Liver (tissue), 8 donors: ENCODE measurements at regions not wholly inside any gene's neighbourhood (a gene's known extent, or its start where the extent isn't known, plus 50 kb on each side); places are given as distances from the start of the nearest gene placed in this dataset.

Experiments
- DNase-seq: peaks from one replicate; pipeline ENCODE4 v3.0.0-alpha.2; 2017; ENCODE audit warnings: low spot score
- H3K27ac ChIP-seq, 2 donors: one replicate each; pipeline ENCODE4 v1.7.0; 2013; ENCODE audit warnings: inconsistent platforms in 2 of 2, low read length in 2 of 2, control low read depth in 1 of 2, low read depth in 1 of 2, mild to moderate bottlenecking in 1 of 2
- H3K27me3 ChIP-seq, 4 donors: one replicate each; pipeline versions ENCODE4 v1.6.1 to v1.7.0; 2013; ENCODE audit warnings: low read length in 3 of 4, inconsistent platforms in 1 of 4, mild to moderate bottlenecking in 1 of 4, moderate library complexity in 1 of 4; ENCODE audit not compliant: control insufficient read depth in 4 of 4, insufficient read depth in 4 of 4
- H3K36me3 ChIP-seq, 4 donors: one replicate each; pipeline versions ENCODE4 v1.6.1 to v1.7.0; 2013; ENCODE audit warnings: low read length in 3 of 4, mild to moderate bottlenecking in 3 of 4, low read depth in 1 of 4, moderate library complexity in 1 of 4; ENCODE audit not compliant: control insufficient read depth in 4 of 4, insufficient read depth in 3 of 4
- H3K4me1 ChIP-seq, 4 donors: one replicate each; pipeline versions ENCODE4 v1.6.1 to v1.7.0; 2013; ENCODE audit warnings: low read length in 3 of 4, mild to moderate bottlenecking in 3 of 4, moderate library complexity in 1 of 4; ENCODE audit not compliant: control insufficient read depth in 4 of 4, insufficient read depth in 4 of 4
- H3K4me3 ChIP-seq, 3 donors: one replicate each; pipeline versions ENCODE4 v1.6.1 to v1.7.0; 2013; ENCODE audit warnings: low read length in 3 of 3, control low read depth in 1 of 3, low read depth in 1 of 3, mild to moderate bottlenecking in 1 of 3
- H3K9ac ChIP-seq, 2 donors: one replicate each; pipeline ENCODE4 v1.7.0; 2013; ENCODE audit warnings: low read length in 2 of 2, mild to moderate bottlenecking in 2 of 2, moderate library complexity in 2 of 2, control low read depth in 1 of 2, low read depth in 1 of 2
- H3K9me3 ChIP-seq, 4 donors: one replicate each; pipeline versions ENCODE4 v1.6.1 to v1.7.0; 2013; ENCODE audit warnings: low read length in 3 of 4; ENCODE audit not compliant: control insufficient read depth in 4 of 4
- ATF3 ChIP-seq: IDR thresholded peaks from 2 replicates; pipeline ENCODE4 v1.6.1; 2016; ENCODE audit warnings: antibody characterized with exemption
- CTCF ChIP-seq: fragments of 150-350 bp; IDR thresholded peaks from 2 replicates; pipeline ENCODE4 v1.5.1; 2017; ENCODE audit warnings: improper control_type of control experiment, low read depth, low read length; ENCODE audit not compliant: missing input control
- EGR1 ChIP-seq, 2 donors: IDR thresholded peaks; 2 replicates each; pipeline ENCODE4 v1.6.1; 2016 to 2018; ENCODE audit warnings: antibody characterized with exemption in 2 of 2, low read depth in 2 of 2
- FOXA1 ChIP-seq: IDR thresholded peaks from 2 replicates; pipeline ENCODE4 v1.6.1; 2016; ENCODE audit warnings: antibody characterized with exemption
- FOXA2 ChIP-seq: IDR thresholded peaks from 2 replicates; pipeline ENCODE4 v1.6.1; 2016; ENCODE audit warnings: antibody characterized with exemption
- GABPA ChIP-seq, 2 donors: IDR thresholded peaks in 1 of 2; conservative IDR thresholded peaks in 1 of 2; 2 replicates each; pipeline ENCODE4 v1.6.1; 2016; ENCODE audit warnings: antibody characterized with exemption in 2 of 2, mild to moderate bottlenecking in 1 of 2, moderate library complexity in 1 of 2
- HNF4A ChIP-seq, 2 donors: conservative IDR thresholded peaks; 2 replicates each; pipeline ENCODE4 v1.6.1; 2016; ENCODE audit warnings: antibody characterized with exemption in 2 of 2, mild to moderate bottlenecking in 2 of 2
- HNF4G ChIP-seq: IDR thresholded peaks from 2 replicates; pipeline ENCODE4 v1.6.1; 2016; ENCODE audit warnings: antibody characterized with exemption
- JUND ChIP-seq, 2 donors: IDR thresholded peaks; 2 replicates each; pipeline ENCODE4 v1.6.1; 2016; ENCODE audit warnings: antibody characterized with exemption in 2 of 2
- MAX ChIP-seq: IDR thresholded peaks from 2 replicates; pipeline ENCODE4 v1.6.1; 2016; ENCODE audit warnings: antibody characterized with exemption
- NR2F2 ChIP-seq: IDR thresholded peaks from 2 replicates; pipeline ENCODE4 v1.6.1; 2016; ENCODE audit warnings: antibody characterized with exemption
- RAD21 ChIP-seq, 2 donors: IDR thresholded peaks; 2 replicates each; pipeline ENCODE4 v1.6.1; 2016; ENCODE audit warnings: antibody characterized with exemption in 2 of 2, mild to moderate bottlenecking in 2 of 2
- REST ChIP-seq: IDR thresholded peaks from 2 replicates; pipeline ENCODE4 v1.6.1; 2016; ENCODE audit warnings: antibody characterized with exemption, mild to moderate bottlenecking
- RXRA ChIP-seq, 2 donors: IDR thresholded peaks; 2 replicates each; pipeline ENCODE4 v1.6.1; 2017 to 2018; ENCODE audit warnings: antibody characterized with exemption in 2 of 2, mild to moderate bottlenecking in 1 of 2
- SP1 ChIP-seq: IDR thresholded peaks from 2 replicates; pipeline ENCODE4 v1.6.1; 2018; ENCODE audit warnings: antibody characterized with exemption, mild to moderate bottlenecking
- TAF1 ChIP-seq: conservative IDR thresholded peaks from 2 replicates; pipeline ENCODE4 v1.6.1; 2016; ENCODE audit warnings: antibody characterized with exemption, mild to moderate bottlenecking
- YY1 ChIP-seq: IDR thresholded peaks from 2 replicates; pipeline ENCODE4 v1.6.1; 2016; ENCODE audit warnings: antibody characterized with exemption, mild to moderate bottlenecking
- ZBTB33 ChIP-seq: IDR thresholded peaks from 2 replicates; pipeline ENCODE4 v1.6.1; 2016; ENCODE audit warnings: antibody characterized with exemption
- WGBS: extraction: QIAGEN DNeasy Blood & Tissue Kit; methylation state at CpG from one replicate; pipeline ENCODE4 v1.1.7; 2013; 5-methylcytosine and 5-hydroxymethylcytosine counted together
- donor health status: healthy.
- donor health status: healthy.
- donor health status: healthy.
- donor health status: healthy.
- donor health status: healthy.

- Histone ChIP-seq H3K4me3 (no peak overlapping the region), H3K27me3 (no peaks in the 10 kb centered on the region), H3K27ac (no peak overlapping the region), H3K36me3 (no peaks in the 10 kb centered on the region), H3K9ac (no peak overlapping the region), H3K9me3 (no peaks in the 10 kb centered on the region), H3K4me1 (no peaks in the 10 kb centered on the region)
- WGBS: 50% methylated on average over 4 of the region's 4 CpGs
- DNase-seq: no peak
- TF ChIP-seq FOXA2 (no peak), FOXA1 (no peak), JUND (IDR thresholded peaks at IDR 0.05) (no peak), SP1 (no peak), REST (no peak), ZBTB33 (no peak), CTCF (no peak), EGR1 (IDR thresholded peaks at IDR 0.05; ENCODE audit: low read depth in 2 of 2) (no peak), HNF4A (conservative IDR thresholded peaks at IDR 0.05) (no peak), YY1 (no peak), MAX (no peak), ATF3 (no peak), TAF1 (no peak), RAD21 (IDR thresholded peaks at IDR 0.05) (no peak), RXRA (IDR thresholded peaks at IDR 0.05) (no peak), GABPA (IDR thresholded peaks at IDR 0.05 in 1 of 2, conservative IDR thresholded peaks at IDR 0.05 in 1 of 2) (no peak), HNF4G (no peak), NR2F2 (no peak)
These were observed 396.1 kb downstream of the EFNB2 start for GRCh38 chr13:106139377-106139776.

- no peak for DNase-seq
- no peaks in the 10 kb centered on the region for H3K36me3 ChIP-seq
- no peaks in the 10 kb centered on the region for H3K4me1 ChIP-seq
- no peak overlapping the region for H3K27ac ChIP-seq
- no peaks in the 10 kb centered on the region for H3K9me3 ChIP-seq
- H3K27me3 ChIP-seq: no peaks in the 10 kb centered on the region
- TF ChIP-seq SP1 (no peak), FOXA1 (no peak), ATF3 (no peak), HNF4A (conservative IDR thresholded peaks at IDR 0.05) (no peak), GABPA (IDR thresholded peaks at IDR 0.05 in 1 of 2, conservative IDR thresholded peaks at IDR 0.05 in 1 of 2) (no peak), CTCF (no peak), REST (no peak)
- no peak overlapping the region for H3K9ac ChIP-seq
- H3K4me3 ChIP-seq: no peak overlapping the region
These were observed 396.8 kb downstream of the EFNB2 start for GRCh38 chr13:106138620-106139019.
